NCI-H748 (cell line): ENCODE measurements at regions not wholly inside any gene's neighbourhood (a gene's known extent, or its start where the extent isn't known, plus 50 kb on each side); places are given as distances from the start of the nearest gene placed in this dataset.

ENCODE experiments used
- DNase-seq: peaks from one replicate; lab custom pipeline; 2025; ENCODE audit not compliant: unreplicated experiment; lab: John Stamatoyannopoulos, UW

- no peak for DNase-seq
These were observed 570.6 kb downstream of the SPRY1 start for GRCh38 chr4:123966990-123967769.

GRCh38 chr4:123972031-123972430, 575.4 kb downstream of the SPRY1 start:
- no peak for DNase-seq

GRCh38 chr4:123974386-123975149, 578.0 kb downstream of the SPRY1 start:
- DNase-seq: no peak

GRCh38 chr4:123976285-123976684, 579.7 kb downstream of the SPRY1 start:
- DNase-seq: peak; percentile 92

GRCh38 chr4:123976819-123977218, 580.2 kb downstream of the SPRY1 start:
- DNase-seq: peak; percentile 32

GRCh38 chr4:123977641-123978081, 581.1 kb downstream of the SPRY1 start:
- DNase-seq: peak; percentile 6

DNA sequence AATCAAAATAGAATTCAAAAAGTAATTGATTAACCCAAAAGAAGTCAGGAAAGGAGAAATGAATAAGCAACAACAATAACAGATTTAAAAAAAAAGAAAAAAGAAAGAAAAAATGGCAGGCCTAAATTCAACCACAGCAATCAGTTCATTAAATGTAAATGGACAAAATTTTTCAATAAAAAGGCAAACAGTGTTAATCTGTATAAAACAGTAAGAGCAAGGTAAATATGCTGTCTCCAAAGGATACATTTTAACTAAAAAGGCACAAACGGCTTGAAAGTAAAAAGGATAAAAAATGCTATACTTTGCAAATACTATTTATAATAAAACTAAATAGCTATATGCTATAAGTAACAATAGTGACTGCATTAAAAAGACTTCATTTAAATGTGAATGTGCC, 582.0 kb downstream of the SPRY1 start:
- DNase-seq: no peak

DNA sequence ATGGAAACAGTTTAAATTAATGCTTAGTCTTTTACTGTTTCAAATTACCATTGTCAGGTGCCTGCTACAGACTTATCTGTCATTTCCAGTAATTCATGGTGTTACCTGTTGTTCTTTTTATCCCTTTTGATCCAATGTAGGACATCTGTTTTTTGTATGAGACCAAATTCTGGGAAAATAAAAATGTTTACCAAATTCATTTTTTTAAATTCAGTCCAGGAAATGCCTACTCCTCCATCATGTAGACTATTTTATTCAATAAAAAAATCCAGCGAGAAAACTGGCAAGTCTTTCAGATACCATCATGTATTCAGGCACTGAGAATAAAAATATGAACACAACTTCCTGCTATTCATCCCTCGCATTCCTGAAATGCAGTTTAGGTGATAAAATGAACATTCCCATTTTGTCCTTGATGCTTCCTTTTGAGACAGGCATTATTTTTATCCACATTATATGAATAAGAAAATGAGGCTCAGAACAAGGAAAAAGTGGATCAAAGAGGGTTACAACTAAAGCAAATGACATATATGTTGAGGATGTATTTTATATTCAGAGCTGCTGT, 584.2 kb downstream of the SPRY1 start:
- DNase-seq: no peak

GRCh38 chr4:123984886-123985285, 588.3 kb downstream of the SPRY1 start:
- no peak for DNase-seq

DNA sequence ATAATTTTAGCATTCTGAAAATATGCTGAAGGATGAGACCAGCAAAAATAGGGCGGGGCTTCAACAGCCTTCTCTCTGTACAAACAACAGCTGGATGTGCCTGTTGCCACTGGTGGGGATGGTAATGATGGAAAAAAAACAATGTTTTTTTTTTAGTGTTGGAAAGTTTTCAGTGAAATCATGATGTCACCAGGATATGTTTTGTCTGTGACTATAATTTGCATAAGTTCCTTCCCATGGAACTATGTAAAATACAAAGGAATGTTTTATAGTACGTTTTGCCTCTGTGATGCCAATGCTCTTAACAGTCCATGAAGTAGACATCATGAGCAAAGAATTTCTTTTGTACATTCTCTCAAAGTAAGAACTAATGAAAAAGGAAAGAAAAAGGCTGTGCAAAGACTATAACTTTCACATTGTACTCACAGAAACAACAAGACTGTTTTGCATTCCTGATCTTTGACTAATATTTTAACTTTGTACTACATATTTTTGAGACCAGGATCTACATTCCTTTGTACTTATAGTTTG, 589.7 kb downstream of the SPRY1 start:
- no peak for DNase-seq

- DNase-seq: no peak
These were observed 590.8 kb downstream of the SPRY1 start for GRCh38 chr4:123987408-123987807.

DNA sequence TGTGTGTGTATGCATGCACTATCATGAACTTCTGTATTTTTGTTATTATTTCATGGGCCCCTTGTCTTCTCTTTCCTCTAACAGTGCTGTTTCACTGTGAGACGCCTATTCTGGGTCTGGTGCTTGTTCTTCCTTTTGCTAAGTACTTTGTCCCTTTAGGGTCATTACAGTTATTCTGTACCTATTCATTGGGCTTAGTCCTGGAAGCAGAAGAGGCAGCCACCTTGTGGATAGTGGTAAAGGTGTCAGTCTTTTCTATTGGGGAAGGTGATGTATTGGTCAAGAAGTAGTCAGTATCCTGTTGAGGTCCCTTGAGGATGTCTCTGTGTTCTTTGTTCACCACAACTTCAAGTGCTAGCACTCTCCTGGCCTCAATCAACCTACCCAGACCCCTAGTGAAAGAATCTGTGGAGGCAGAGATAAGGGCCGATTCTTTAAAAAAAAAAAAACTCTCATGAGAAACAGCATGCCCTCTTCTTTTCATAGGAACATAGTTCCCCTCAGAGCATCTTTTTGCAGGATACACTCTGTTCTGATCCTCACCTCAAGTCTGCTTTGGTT, 593.8 kb downstream of the SPRY1 start:
- no peak for DNase-seq

DNA sequence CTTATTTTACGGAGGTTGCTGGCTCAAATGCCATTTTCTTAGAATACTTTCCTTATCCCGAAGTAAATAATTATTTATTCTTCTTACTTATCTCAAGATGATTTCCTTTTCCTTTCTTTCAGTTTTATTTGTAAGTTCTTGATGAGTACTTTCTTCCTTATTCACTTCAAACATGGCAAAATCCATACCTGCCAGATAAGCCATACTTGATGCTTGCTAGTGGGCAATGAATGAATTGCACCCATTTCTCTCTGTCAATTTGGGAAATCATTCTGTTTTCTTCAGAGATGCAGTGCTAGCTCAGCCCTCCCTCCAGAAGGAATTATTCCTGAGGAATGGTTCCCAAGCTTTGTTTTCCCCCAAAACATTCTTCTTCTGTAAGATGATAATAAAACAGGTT, 598.3 kb downstream of the SPRY1 start:
- no peak for DNase-seq

- DNase-seq: no peak
These were observed 599.3 kb downstream of the SPRY1 start for GRCh38 chr4:123995936-123996335.

DNA sequence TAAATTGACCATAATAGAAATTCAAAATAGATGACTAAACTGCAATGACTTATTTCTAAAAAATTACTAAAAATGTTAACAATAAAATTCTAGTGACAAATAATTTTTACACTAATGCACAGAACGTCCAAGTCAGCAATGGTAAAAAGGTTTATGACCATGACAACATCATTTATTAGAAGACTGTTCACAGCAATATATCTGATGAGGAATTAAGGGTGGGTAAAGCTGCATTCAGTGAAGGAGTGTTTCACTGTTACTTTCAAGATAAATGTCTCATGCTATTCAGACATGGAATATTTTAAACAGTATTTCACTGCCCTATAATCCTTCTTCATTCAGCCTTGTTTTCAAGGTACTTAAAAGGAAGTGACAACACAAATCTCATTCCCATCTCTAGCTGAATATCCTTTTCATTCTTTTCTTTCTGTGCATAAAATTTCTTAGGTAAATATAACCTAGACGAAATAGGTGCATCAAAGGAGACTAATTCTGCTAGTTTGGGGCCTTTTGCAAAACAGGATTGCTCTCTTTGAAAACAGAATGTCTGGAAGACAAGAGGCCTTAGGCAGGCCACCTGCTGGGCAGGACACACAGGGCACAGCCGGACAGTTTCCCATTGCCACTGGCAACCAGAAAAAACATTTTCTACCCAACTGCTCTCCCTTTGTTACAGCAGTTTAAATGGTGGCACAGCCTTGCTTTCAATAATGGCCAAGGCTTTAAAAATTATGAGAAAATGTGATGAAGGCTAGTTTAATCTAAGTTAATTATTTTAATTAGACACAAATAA, 600.3 kb downstream of the SPRY1 start:
- DNase-seq: peak; percentile 86

DNA sequence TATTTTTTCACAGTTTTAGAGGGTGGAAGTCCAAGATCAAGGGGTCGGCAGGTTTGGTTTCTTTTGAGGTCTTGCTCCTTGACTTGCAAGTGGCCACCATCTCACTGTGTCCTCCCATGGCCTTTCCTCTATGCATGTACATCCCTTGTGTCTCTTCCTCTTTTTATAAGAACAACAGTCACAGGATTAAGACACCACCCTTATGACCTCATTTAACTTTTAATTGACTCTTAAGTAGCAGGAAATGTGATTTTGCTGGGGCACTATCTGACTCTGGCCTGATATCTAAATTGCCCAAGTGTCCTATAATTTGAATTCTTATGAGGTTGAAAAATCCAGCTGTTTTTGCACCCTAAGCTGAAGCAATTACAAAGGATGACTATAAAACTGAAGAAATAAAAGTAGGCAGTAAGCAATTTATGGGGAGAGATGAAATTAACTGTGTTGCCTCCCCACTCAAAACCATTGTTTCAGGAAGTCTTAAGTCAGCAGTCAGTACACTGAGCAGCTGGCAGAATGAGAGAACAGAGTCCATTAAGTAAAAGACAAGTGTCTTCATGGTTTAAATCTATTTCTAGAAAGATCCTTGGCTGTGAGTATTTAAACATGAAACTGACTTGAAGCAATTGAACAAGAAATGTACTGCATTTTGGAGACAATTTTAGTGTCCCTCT, 601.3 kb downstream of the SPRY1 start:
- no peak for DNase-seq

DNA sequence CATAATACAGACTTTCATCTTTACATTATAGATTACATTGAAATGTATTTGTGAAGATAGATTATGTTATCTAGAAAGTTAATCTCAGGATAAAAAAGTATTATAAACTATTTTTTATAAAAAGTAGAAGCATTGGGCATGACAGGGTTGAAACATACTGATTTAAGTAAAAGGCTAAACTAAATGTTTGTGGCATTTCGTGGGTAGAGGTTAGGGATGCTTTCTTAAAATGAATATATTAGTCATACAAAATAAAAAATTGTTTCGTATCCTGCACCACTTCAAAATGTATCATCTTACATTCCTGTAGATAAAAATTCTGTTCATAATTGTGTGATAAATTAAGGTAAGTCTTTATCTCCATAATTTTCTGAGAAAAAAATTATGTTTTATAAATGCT, 603.6 kb downstream of the SPRY1 start:
- DNase-seq: no peak

GRCh38 chr4:124015766-124016165, 619.2 kb downstream of the SPRY1 start:
- DNase-seq: no peak

DNA sequence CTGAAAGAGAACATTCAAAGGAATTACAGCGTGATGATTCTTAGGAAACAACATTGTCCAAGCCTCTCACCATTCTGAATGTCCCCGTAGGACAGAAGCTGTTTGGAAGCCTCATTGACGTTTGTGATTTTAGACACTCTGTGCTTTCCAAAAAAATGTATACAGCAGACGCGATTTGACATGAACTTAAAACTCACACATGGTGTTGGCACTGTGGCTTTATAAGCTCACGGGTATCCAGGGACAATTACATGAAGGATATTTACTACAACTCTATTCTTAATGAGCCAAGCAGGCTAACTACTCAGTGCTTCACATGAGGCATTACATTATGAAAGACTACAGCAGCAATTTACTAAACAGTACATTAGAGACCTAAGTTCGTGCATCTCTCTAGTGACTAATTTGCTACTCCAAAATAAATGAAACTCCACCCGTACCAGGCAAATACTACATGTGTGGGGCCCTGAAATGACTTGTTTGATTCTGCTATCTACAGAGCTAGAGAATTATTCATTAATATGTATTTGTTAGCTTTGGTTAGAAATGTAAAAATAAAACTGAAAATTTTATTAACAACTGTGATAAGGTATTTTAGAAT, 620.7 kb downstream of the SPRY1 start:
- peak; percentile 35 for DNase-seq
